ENCODE measurements at regions not wholly inside any gene's neighbourhood (a gene's known extent, or its start where the extent isn't known, plus 50 kb on each side); places are given as distances from the start of the nearest gene placed in this dataset.

- Histone ChIP-seq H3K36me3 (no peaks in the 10 kb centered on the region), H3K27me3 (no peaks in the 10 kb centered on the region), H3K9me3 (ENCODE audit: low read depth) (no peaks in the 10 kb centered on the region), H3K4me3 (no peak overlapping the region), H3K4me1 (ENCODE audit: low read depth) (peaks cover 3% of the 10 kb centered on the region), H3K27ac (no peak overlapping the region)
- TF ChIP-seq, protein P1, sequence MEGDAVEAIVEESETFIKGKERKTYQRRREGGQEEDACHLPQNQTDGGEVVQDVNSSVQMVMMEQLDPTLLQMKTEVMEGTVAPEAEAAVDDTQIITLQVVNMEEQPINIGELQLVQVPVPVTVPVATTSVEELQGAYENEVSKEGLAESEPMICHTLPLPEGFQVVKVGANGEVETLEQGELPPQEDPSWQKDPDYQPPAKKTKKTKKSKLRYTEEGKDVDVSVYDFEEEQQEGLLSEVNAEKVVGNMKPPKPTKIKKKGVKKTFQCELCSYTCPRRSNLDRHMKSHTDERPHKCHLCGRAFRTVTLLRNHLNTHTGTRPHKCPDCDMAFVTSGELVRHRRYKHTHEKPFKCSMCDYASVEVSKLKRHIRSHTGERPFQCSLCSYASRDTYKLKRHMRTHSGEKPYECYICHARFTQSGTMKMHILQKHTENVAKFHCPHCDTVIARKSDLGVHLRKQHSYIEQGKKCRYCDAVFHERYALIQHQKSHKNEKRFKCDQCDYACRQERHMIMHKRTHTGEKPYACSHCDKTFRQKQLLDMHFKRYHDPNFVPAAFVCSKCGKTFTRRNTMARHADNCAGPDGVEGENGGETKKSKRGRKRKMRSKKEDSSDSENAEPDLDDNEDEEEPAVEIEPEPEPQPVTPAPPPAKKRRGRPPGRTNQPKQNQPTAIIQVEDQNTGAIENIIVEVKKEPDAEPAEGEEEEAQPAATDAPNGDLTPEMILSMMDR (IDR thresholded peaks at IDR 0.05; ENCODE audit: low read depth, low read length): no peak
- no peak for DNase-seq (ENCODE audit: low read depth in 1 of 2, low spot score in 1 of 2)
Observed at GRCh38 chr13:44135566-44135965, 238.1 kb upstream of the SERP2 start.

DNA sequence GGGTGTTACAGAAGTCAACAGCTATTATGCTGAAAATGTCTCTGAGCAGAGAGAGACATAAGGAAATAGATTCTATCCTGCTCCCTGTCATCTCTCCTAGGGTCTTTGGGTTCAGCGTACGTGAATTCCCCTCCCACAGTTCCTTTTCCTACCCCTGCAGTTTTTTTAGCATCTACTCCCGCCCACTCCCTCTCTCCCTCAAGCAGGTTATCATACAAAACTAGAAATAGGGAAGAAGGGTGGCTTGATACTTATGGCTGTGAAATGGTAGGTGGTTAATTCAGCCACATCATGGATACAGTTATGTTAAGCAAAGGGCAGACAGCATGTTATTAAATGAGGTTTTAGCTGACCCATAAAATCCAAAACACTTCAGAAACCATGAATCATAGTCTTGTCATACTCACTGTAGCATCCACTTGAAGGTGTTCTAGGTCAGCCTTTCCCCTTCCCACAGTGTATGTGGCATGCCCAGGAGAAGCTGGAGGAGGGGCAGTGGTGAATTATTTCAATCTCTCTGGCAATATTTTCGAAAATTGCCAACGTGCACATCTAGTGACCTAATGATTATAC, 236.8 kb upstream of the SERP2 start:
- Histone ChIP-seq H3K9me3 (ENCODE audit: low read depth) (no peaks in the 10 kb centered on the region), H3K4me3 (no peak overlapping the region), H3K36me3 (no peaks in the 10 kb centered on the region), H3K27me3 (no peaks in the 10 kb centered on the region), H3K27ac (no peak overlapping the region), H3K4me1 (ENCODE audit: low read depth) (peaks cover 14% of the 10 kb centered on the region)
- TF ChIP-seq, protein P1 (IDR thresholded peaks at IDR 0.05; ENCODE audit: low read depth, low read length): no peak
- no peak for DNase-seq (ENCODE audit: low read depth in 1 of 2, low spot score in 1 of 2)

GRCh38 chr13:44137466-44137865, 236.2 kb upstream of the SERP2 start:
- H3K4me3 ChIP-seq: no peak overlapping the region
- no peak for DNase-seq (ENCODE audit: low read depth in 1 of 2, low spot score in 1 of 2)
- H3K27ac ChIP-seq: no peak overlapping the region
- no peaks in the 10 kb centered on the region for H3K9me3 ChIP-seq (ENCODE audit: low read depth)
- TF ChIP-seq, protein P1 (IDR thresholded peaks at IDR 0.05; ENCODE audit: low read depth, low read length): no peak
- H3K27me3 ChIP-seq: no peaks in the 10 kb centered on the region
- peaks cover 14% of the 10 kb centered on the region for H3K4me1 ChIP-seq (ENCODE audit: low read depth)
- H3K36me3 ChIP-seq: no peaks in the 10 kb centered on the region

DNA sequence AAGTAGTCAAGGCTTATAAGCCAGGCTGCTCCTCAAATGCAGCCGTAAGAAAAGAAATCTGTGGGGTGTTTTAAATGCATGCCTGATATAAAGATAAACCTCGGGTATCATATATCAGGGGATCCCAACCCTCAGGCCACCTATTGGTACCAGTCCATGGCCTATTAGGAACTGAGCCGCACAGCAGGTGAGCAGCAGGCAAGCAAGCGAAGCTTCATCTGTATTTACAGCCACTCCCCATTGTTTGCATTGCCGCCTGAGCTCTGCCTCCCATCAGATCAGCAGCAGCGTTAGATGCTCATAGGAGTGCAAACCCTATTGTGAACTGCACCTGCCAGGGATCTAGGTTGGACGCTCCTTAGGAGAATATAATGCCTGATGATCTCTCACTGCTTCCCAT, 233.5 kb upstream of the SERP2 start:
- Histone ChIP-seq H3K27me3 (no peaks in the 10 kb centered on the region), H3K4me3 (no peak overlapping the region), H3K36me3 (no peaks in the 10 kb centered on the region), H3K27ac (peak overlapping the region; percentile 98), H3K4me1 (ENCODE audit: low read depth) (peaks cover 22% of the 10 kb centered on the region), H3K9me3 (ENCODE audit: low read depth) (no peaks in the 10 kb centered on the region)
- no peak for DNase-seq (ENCODE audit: low read depth in 1 of 2, low spot score in 1 of 2)
- TF ChIP-seq, protein P1 (IDR thresholded peaks at IDR 0.05; ENCODE audit: low read depth, low read length): no peak

DNA sequence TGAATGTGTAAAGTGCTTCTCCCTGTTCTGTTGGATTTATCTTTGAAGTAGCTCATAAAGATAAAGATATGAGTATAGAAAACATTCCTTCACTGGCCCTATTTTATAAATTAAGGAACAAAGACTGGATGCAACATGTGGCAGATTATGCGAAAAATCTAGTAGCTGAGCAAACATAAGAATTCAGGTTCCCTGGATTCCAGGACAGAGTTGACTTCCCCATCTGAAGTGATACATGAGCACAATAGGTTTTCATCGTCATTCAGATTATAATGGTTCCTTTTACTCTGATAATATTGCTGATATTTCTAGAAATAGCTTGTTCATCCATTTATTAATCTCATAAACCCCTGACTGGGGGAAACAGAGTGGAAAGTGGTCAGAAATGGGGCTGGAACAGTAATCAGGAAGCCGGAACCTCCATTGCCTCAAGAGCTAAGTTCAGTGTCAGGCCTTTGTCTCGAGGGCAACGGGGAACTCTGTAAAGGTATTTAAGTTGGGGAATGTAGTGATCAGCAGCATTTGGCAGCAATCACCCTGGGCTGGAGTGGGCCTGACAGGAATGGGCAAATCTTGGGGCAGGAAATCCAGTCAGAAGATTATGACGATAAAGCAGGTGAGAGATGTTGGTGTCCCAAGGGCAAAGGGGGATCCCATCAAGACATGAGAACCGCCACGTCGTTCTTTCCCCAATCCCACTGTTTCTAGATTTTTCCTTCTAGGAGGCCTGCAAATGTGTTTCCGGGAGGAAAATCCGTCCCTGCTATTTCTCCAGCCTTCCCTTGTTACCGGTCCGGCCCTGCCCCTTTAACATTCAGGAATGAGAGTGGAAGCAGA, 232.5 kb upstream of the SERP2 start:
- Histone ChIP-seq H3K36me3 (no peaks in the 10 kb centered on the region), H3K27ac (peak overlapping the region; percentile 98), H3K4me1 (ENCODE audit: low read depth) (peaks cover 22% of the 10 kb centered on the region), H3K4me3 (peak overlapping the region; percentile 17), H3K9me3 (ENCODE audit: low read depth) (no peaks in the 10 kb centered on the region), H3K27me3 (no peaks in the 10 kb centered on the region)
- peak; percentile 13 to 36 for DNase-seq (ENCODE audit: low read depth in 1 of 2, low spot score in 1 of 2)
- TF ChIP-seq, protein P1 (IDR thresholded peaks at IDR 0.05; ENCODE audit: low read depth, low read length): no peak
